GM12891 (cell line): ENCODE measurements at regions not wholly inside any gene's neighbourhood (a gene's known extent, or its start where the extent isn't known, plus 50 kb on each side); places are given as distances from the start of the nearest gene placed in this dataset.

Experiments used
- POLR2A ChIP-seq: IDR thresholded peaks from 2 replicates; pipeline ENCODE4 v1.6.1; 2011; ENCODE audit warnings: low read depth, low read length, control low read depth
- POLR2AphosphoS5 ChIP-seq: IDR thresholded peaks from 2 replicates; pipeline ENCODE4 v1.6.1; 2011; ENCODE audit warnings: low read depth, low read length, control low read depth
- SPI1 ChIP-seq: IDR thresholded peaks from 2 replicates; pipeline ENCODE4 v1.6.1; 2011; ENCODE audit warnings: low read depth, low read length, control low read depth
- TAF1 ChIP-seq: IDR thresholded peaks from 2 replicates; pipeline ENCODE4 v1.6.1; 2011; ENCODE audit warnings: low read depth, low read length, control low read depth

DNA sequence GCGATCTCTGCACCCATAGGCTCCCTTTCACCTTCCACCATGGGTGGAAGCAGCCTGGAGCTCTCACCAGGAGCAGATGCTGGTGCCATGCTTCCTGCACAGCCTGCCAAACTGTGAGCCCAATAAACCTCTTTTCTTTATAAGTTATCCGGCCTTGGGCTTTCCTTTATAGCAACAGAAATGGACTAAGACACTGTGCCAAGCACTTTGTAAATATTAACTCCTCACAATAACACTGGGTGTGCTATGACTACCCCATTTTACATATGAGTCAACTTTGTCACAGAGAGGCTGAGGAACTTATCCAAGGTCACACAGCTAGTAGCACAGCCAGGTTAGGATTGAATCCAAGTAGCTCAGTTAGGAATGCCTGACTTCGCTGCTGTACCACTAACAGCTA lies 79.7 kb upstream of the KCNMA1 start:
- TF ChIP-seq TAF1 (no peak), POLR2A (no peak), POLR2AphosphoS5 (no peak), SPI1 (no peak)
